GM12875 (cell line): ENCODE measurements at regions not wholly inside any gene's neighbourhood (a gene's known extent, or its start where the extent isn't known, plus 50 kb on each side); places are given as distances from the start of the nearest gene placed in this dataset.
A peak's percentile ranks its signal among the peaks of the same experiment; 100 is the strongest.

Experiments
- H3K4me3 ChIP-seq: one replicate; pipeline ENCODE4 v1.5.1; 2011; ENCODE audit warnings: low read depth, low read length, control low read depth
- CTCF ChIP-seq: IDR thresholded peaks from 2 replicates; pipeline ENCODE4 v1.5.1; 2011; ENCODE audit warnings: low read depth, mild to moderate bottlenecking, control low read depth, inconsistent platforms, low read length, moderate library complexity, borderline replicate concordance; ENCODE audit not compliant: insufficient read depth

- no peak for TF ChIP-seq CTCF
- H3K4me3 ChIP-seq = no peak overlapping the region
Observed at GRCh38 chr12:44961887-44962286, 85.8 kb upstream of the NELL2 start.

GRCh38 chr12:44960856-44961255, 84.7 kb upstream of the NELL2 start:
- H3K4me3 ChIP-seq = no peak overlapping the region
- 0 out of 2 replicates have a peak, but pooled peaks have one; percentile 5 for TF ChIP-seq CTCF

GRCh38 chr12:44960423-44960822, 84.3 kb upstream of the NELL2 start:
- no peak for TF ChIP-seq CTCF
- no peak overlapping the region for H3K4me3 ChIP-seq

GRCh38 chr12:44947163-44947562, 71.0 kb upstream of the NELL2 start:
- no peak for TF ChIP-seq CTCF
- no peak overlapping the region for H3K4me3 ChIP-seq

GRCh38 chr12:44942714-44943113, 66.6 kb upstream of the NELL2 start:
- no peak overlapping the region for H3K4me3 ChIP-seq
- TF ChIP-seq CTCF = no peak

GRCh38 chr12:44930972-44931600, 55.0 kb upstream of the NELL2 start:
- no peak; the same call in 1 of the 2 replicates for TF ChIP-seq CTCF
- H3K4me3 ChIP-seq = no peak overlapping the region

GRCh38 chr12:44929236-44929885, 53.2 kb upstream of the NELL2 start:
- no peak overlapping the region for H3K4me3 ChIP-seq
- TF ChIP-seq CTCF = no peak
